H1 (cell line): ENCODE measurements at regions not wholly inside any gene's neighbourhood (a gene's known extent, or its start where the extent isn't known, plus 50 kb on each side); places are given as distances from the start of the nearest gene placed in this dataset.

Experiments used
- CTCF ChIA-PET: fragments of 300-600 bp; sonication (Branson Sonifier 250); formaldehyde crosslinking; loops from one replicate; lab custom pipeline; 2021; ENCODE audit not compliant: partially characterized antibody; lab: Charles Lee
- POLR2A ChIA-PET: fragments of 300-600 bp; sonication (Branson Sonifier 250); formaldehyde crosslinking; loops from one replicate; lab custom pipeline; 2021; ENCODE audit warnings: inconsistent platforms; ENCODE audit not compliant: partially characterized antibody; lab: Charles Lee
- DNase-seq, 2 experiments: peaks; one replicate each; pipeline versions ENCODE4 v3.0.0 to v3.0.0-alpha.2; 2010 to 2022; ENCODE audit warnings: low spot score in 2 of 2, low read depth in 1 of 2, mixed read lengths in 1 of 2
- FAIRE-seq: peaks from 2 replicates; lab custom pipeline; 2011; peaks lifted over from hg19 to GRCh38; lab: Jason Lieb, UNC
- H2AFZ ChIP-seq: 2 replicates; pipeline ENCODE4 v1.8.1; 2012; ENCODE audit warnings: low read length, inconsistent platforms
- H2AK5ac ChIP-seq: 2 replicates; pipeline ENCODE4 v1.6.1; 2013; ENCODE audit warnings: low read depth, low read length
- H2BK120ac ChIP-seq: replicated peaks from 2 replicates; pipeline ENCODE3; 2013; ENCODE audit warnings: low read depth, low read length, inconsistent platforms
- H2BK12ac ChIP-seq: 2 replicates; pipeline ENCODE4 v1.6.1; 2013; ENCODE audit warnings: low read depth, low read length
- H2BK15ac ChIP-seq: 2 replicates; pipeline ENCODE4 v1.6.1; 2013; ENCODE audit warnings: low read length
- H2BK20ac ChIP-seq: 2 replicates; pipeline ENCODE4 v1.6.1; 2013; ENCODE audit warnings: low read length
- H2BK5ac ChIP-seq: 2 replicates; pipeline ENCODE4 v1.6.1; 2013; ENCODE audit warnings: low read depth, low read length
- H3K14ac ChIP-seq: 2 replicates; pipeline ENCODE4 v1.6.1; 2013; ENCODE audit warnings: inconsistent platforms; ENCODE audit not compliant: insufficient read length
- H3K18ac ChIP-seq: 2 replicates; pipeline ENCODE4 v1.6.1; 2013; ENCODE audit warnings: low read length; ENCODE audit errors: extremely low read depth
- H3K23ac ChIP-seq: 2 replicates; pipeline ENCODE4 v1.6.1; 2013; ENCODE audit warnings: inconsistent platforms; ENCODE audit not compliant: insufficient read length
- H3K23me2 ChIP-seq: 2 replicates; pipeline ENCODE4 v1.6.1; 2013; ENCODE audit warnings: low read depth, low read length
- H3K27ac ChIP-seq: 2 replicates; pipeline ENCODE4 v1.6.1; 2011; ENCODE audit warnings: low read depth, low read length, inconsistent platforms
- H3K27me3 ChIP-seq, 4 experiments: replicated peaks in 1 of 4; 1 replicate in 1 of 4; 2 replicates in 3 of 4; pipeline versions ENCODE4 v1.6.1 to v1.8.1; 2011 to 2013; ENCODE audit warnings: low read length in 3 of 4, mild to moderate bottlenecking in 3 of 4, inconsistent platforms in 2 of 4, mixed read lengths in 2 of 4, moderate library complexity in 1 of 4; ENCODE audit not compliant: control insufficient read depth in 3 of 4, insufficient read depth in 3 of 4; ENCODE audit errors: extremely low read depth in 1 of 4
- H3K36me3 ChIP-seq, 4 experiments: 2 replicates each; pipeline versions ENCODE4 v1.6.1 to v1.8.1; 2011 to 2013; ENCODE audit warnings: mild to moderate bottlenecking in 4 of 4, low read length in 3 of 4, moderate library complexity in 2 of 4, control low read depth in 1 of 4, inconsistent platforms in 1 of 4; ENCODE audit not compliant: insufficient read depth in 4 of 4, control insufficient read depth in 2 of 4
- H3K4ac ChIP-seq: replicated peaks from 2 replicates; pipeline ENCODE3; 2013; ENCODE audit warnings: low read length, low read depth, mixed read lengths, inconsistent platforms; ENCODE audit not compliant: insufficient read length
- H3K4me1 ChIP-seq, 4 experiments: replicated peaks in 1 of 4; 1 replicate in 1 of 4; 2 replicates in 3 of 4; pipeline versions ENCODE4 v1.6.1 to v1.8.1; 2011 to 2013; ENCODE audit warnings: low read length in 3 of 4, inconsistent platforms in 2 of 4, mixed read lengths in 1 of 4; ENCODE audit not compliant: insufficient read depth in 4 of 4, control insufficient read depth in 3 of 4
- H3K4me2 ChIP-seq, 2 experiments: 2 replicates each; pipeline versions ENCODE4 v1.6.1 to v1.8.1; 2011 to 2013; ENCODE audit warnings: low read depth in 2 of 2, low read length in 2 of 2, control low read depth in 1 of 2, inconsistent platforms in 1 of 2, mild to moderate bottlenecking in 1 of 2; ENCODE audit not compliant: insufficient read depth in 1 of 2
- H3K4me3 ChIP-seq, 4 experiments: fragments of 200-600, 300-600 bp in 1 of 4; sonication (generic), shearing (Covaris generic), sonication (Bioruptor Twin) in 1 of 4; 2 replicates each; pipeline versions ENCODE4 v1.5.1 to v1.8.1; 2011 to 2016; ENCODE audit warnings: low read length in 4 of 4, low read depth in 3 of 4, control low read depth in 2 of 4, inconsistent platforms in 2 of 4, mild to moderate bottlenecking in 2 of 4, mixed read lengths in 1 of 4, moderate library complexity in 1 of 4; ENCODE audit not compliant: insufficient read depth in 2 of 4; ENCODE audit errors: extremely low read depth in 1 of 4
- H3K56ac ChIP-seq: replicated peaks from 2 replicates; pipeline ENCODE3; 2013; ENCODE audit warnings: low read depth, mild to moderate bottlenecking, mixed read lengths, low read length, inconsistent platforms; ENCODE audit not compliant: insufficient read length
- H3K79me1 ChIP-seq: 2 replicates; pipeline ENCODE4 v1.6.1; 2013; ENCODE audit warnings: low read depth, low read length, control low read depth
- H3K79me2 ChIP-seq, 2 experiments: 2 replicates each; pipeline versions ENCODE4 v1.6.1 to v1.8.1; 2012 to 2013; ENCODE audit warnings: low read length in 2 of 2, mild to moderate bottlenecking in 2 of 2, inconsistent platforms in 1 of 2; ENCODE audit not compliant: insufficient read depth in 2 of 2, control insufficient read depth in 1 of 2
- H3K9ac ChIP-seq, 4 experiments: replicated peaks in 1 of 4; 1 replicate in 1 of 4; 2 replicates in 3 of 4; pipeline versions ENCODE4 v1.6.1 to v1.8.1; 2011 to 2013; ENCODE audit warnings: low read depth in 3 of 4, low read length in 3 of 4, control low read depth in 2 of 4, mild to moderate bottlenecking in 2 of 4, moderate library complexity in 2 of 4, inconsistent platforms in 1 of 4; ENCODE audit errors: extremely low read depth in 1 of 4
- H3K9me3 ChIP-seq, 2 experiments: 2 replicates each; pipeline versions ENCODE4 v1.6.1 to v1.8.1; 2012 to 2013; ENCODE audit warnings: mild to moderate bottlenecking in 2 of 2, moderate library complexity in 2 of 2, control low read depth in 1 of 2, inconsistent platforms in 1 of 2, low read depth in 1 of 2, low read length in 1 of 2, mixed read lengths in 1 of 2; ENCODE audit not compliant: insufficient read depth in 2 of 2
- H4K20me1 ChIP-seq, 2 experiments: replicated peaks in 1 of 2; 2 replicates each; pipeline versions ENCODE3 to v1.8.1; 2011 to 2013; ENCODE audit warnings: inconsistent platforms in 2 of 2, low read length in 2 of 2, mild to moderate bottlenecking in 1 of 2; ENCODE audit not compliant: insufficient read depth in 2 of 2, control insufficient read depth in 1 of 2
- H4K5ac ChIP-seq: 2 replicates; pipeline ENCODE4 v1.6.1; 2013; ENCODE audit warnings: low read length, low read depth, mixed read lengths, inconsistent platforms; ENCODE audit not compliant: insufficient read length
- H4K8ac ChIP-seq: 2 replicates; pipeline ENCODE4 v1.8.0; 2013; ENCODE audit warnings: mild to moderate bottlenecking, moderate library complexity, low read length, inconsistent platforms; ENCODE audit not compliant: insufficient read depth; ENCODE audit errors: extremely low read depth
- H4K91ac ChIP-seq: replicated peaks from 2 replicates; pipeline ENCODE3; 2013; ENCODE audit warnings: low read length, mixed read lengths, inconsistent platforms; ENCODE audit not compliant: insufficient read length
- RNF2 ChIP-seq: fragments of 200-900, 300-1000 bp; sonication (generic); IDR thresholded peaks from 2 replicates; pipeline ENCODE4 v1.7.1; 2016; ENCODE audit warnings: borderline replicate concordance, low read depth, mild to moderate bottlenecking, antibody characterized with exemption, low read length; ENCODE audit not compliant: poor library complexity, severe bottlenecking; ENCODE audit errors: missing control alignments
- TCF12 ChIP-seq: IDR thresholded peaks from 2 replicates; pipeline ENCODE4 v1.6.1; 2011; ENCODE audit warnings: low read depth, mild to moderate bottlenecking, low read length
- WGBS, 2 experiments: shearing (Covaris generic) in 1 of 2; methylation state at CpG; one replicate each; pipeline versions ENCODE4 v1.1.6 to v1.1.7; 2013 to 2015; ENCODE audit warnings: low lambda C conversion rate in 2 of 2, mixed read lengths in 2 of 2, inconsistent platforms in 1 of 2, low coverage in 1 of 2, missing lambda C conversion rate in 1 of 2; ENCODE audit not compliant: insufficient replicate concordance in 2 of 2, insufficient coverage in 1 of 2, insufficient read length in 1 of 2; ENCODE audit errors: extremely low coverage in 1 of 2, missing lambda C conversion rate in 1 of 2; 5-methylcytosine and 5-hydroxymethylcytosine counted together

- Histone ChIP-seq H3K56ac (no peak overlapping the region), H3K23ac (no peak overlapping the region), H3K18ac (no peak overlapping the region), H3K27me3 (no peaks in the 10 kb centered on the region), H2AFZ (no peak overlapping the region), H2BK12ac (no peak overlapping the region), H3K79me2 (no peaks in the 10 kb centered on the region), H2BK20ac (no peak overlapping the region), H3K36me3 (no peaks in the 10 kb centered on the region), H4K8ac (no peak overlapping the region), H3K4ac (no peak overlapping the region), H3K4me3 (no peak overlapping the region), H4K20me1 (no peaks in the 10 kb centered on the region), H2AK5ac (no peak overlapping the region), H2BK15ac (no peak overlapping the region), H2BK5ac (no peak overlapping the region), H3K4me1 (no peaks in the 10 kb centered on the region), H3K4me2 (no peak overlapping the region), H4K5ac (no peak overlapping the region), H4K91ac (no peak overlapping the region), H3K14ac (no peak overlapping the region), H3K27ac (no peak overlapping the region), H3K9me3 (no peaks in the 10 kb centered on the region), H2BK120ac (no peak overlapping the region), H3K79me1 (no peaks in the 10 kb centered on the region), H3K9ac (no peak overlapping the region), H3K23me2 (no peaks in the 10 kb centered on the region)
- DNase-seq, result no peak
- no peak for FAIRE-seq
- 94% methylated on average over 1 of the region's 1 CpG; no CpG with 5 or more reads in 1 of the 2 experiments for WGBS, 2 experiments
- TF ChIP-seq TCF12, result no peak
- no peak for TF ChIP-seq RNF2
- CTCF ChIA-PET, result no interaction called here
- POLR2A ChIA-PET, result no interaction called here
Measured at GRCh38 chr17:53090770-53091169, 732.0 kb upstream of the KIF2B start.
